ENCODE measurements at regions not wholly inside any gene's neighbourhood (a gene's known extent, or its start where the extent isn't known, plus 50 kb on each side); places are given as distances from the start of the nearest gene placed in this dataset.

DNA sequence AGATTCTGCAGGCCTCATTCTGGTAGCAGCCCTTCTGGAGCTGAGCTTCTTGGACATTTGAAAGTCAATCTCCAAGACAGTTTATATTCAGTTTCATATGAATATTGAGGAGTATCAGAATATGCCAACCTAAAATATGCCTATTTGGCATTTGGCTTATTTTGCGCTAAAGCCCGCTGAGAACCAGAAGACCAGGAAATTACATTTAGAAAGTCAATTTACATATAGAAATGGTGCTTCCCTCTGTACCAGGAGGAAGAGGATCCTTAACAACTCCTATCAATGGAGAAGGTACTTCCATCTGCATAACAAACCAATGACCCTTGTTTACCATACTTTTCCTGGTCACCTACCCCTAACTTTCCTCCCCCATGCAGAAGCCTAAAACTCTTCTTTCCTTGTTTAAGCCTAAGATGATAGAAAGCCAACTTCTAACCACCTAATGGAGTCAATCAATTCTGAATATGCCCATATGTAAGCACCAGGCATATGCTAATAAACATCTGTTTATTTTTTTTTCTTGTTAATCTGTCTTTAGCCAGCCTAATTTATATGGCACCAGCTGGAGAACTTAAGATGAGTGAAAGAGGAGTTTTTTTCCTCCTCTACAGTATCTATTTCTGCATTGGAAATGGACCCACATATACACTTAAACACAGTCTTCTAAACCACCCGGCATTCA, 57.0 kb upstream of the DYNC1I2 start:
- TF ChIP-seq CTCF (IDR thresholded peaks at IDR 0.05; ENCODE audit: unreplicated experiment): no peak
- no peaks in the 10 kb centered on the region for H3K36me3 Mint-ChIP-seq (ENCODE audit: insufficient read depth, unreplicated experiment)
- DNase-seq: no peak
- no TSS peak for BruUV-seq (replicated peaks)
- CTCF ChIA-PET: no interaction called here
- no peaks in the 10 kb centered on the region for H3K4me1 Mint-ChIP-seq (ENCODE audit: low read depth, unreplicated experiment)
- H3K4me3 Mint-ChIP-seq (ENCODE audit: low read depth, unreplicated experiment): no peak overlapping the region
- peaks cover 4% of the 10 kb centered on the region for H3K27me3 Mint-ChIP-seq (ENCODE audit: unreplicated experiment)
- peaks cover 14% of the 10 kb centered on the region for H3K9me3 Mint-ChIP-seq (ENCODE audit: low read depth, unreplicated experiment)
- H3K27ac Mint-ChIP-seq (ENCODE audit: unreplicated experiment): no peak overlapping the region
- intact Hi-C loops (cut with micrococcal nuclease; ENCODE audit: unreplicated experiment): no loop called here

GRCh38 chr2:171630812-171631626, 56.2 kb upstream of the DYNC1I2 start:
- no peak overlapping the region for H3K27ac Mint-ChIP-seq (ENCODE audit: unreplicated experiment)
- TF ChIP-seq CTCF (IDR thresholded peaks at IDR 0.05; ENCODE audit: unreplicated experiment): no peak
- DNase-seq: no peak

More at GRCh38 chr2:171630812-171631626, 56.2 kb upstream of the DYNC1I2 start:
- intact Hi-C loops (cut with micrococcal nuclease; ENCODE audit: unreplicated experiment): no loop called here
- Mint-ChIP-seq H3K9me3 (ENCODE audit: low read depth, unreplicated experiment) (peaks cover 14% of the 10 kb centered on the region), H3K36me3 (ENCODE audit: insufficient read depth, unreplicated experiment) (no peaks in the 10 kb centered on the region), H3K4me3 (ENCODE audit: low read depth, unreplicated experiment) (no peak overlapping the region), H3K4me1 (ENCODE audit: low read depth, unreplicated experiment) (no peaks in the 10 kb centered on the region), H3K27me3 (ENCODE audit: unreplicated experiment) (peaks cover 1% of the 10 kb centered on the region)
- CTCF ChIA-PET: interaction anchor here (0.6 kb wide), 1 partner anchor 52 kb away, joined by 4 read pairs; no protein-coding TSS in a partner anchor
- BruUV-seq (replicated peaks): no TSS peak

Measured in Calu3 (cell line).